Immature natural killer cell (primary cell): ENCODE measurements at regions not wholly inside any gene's neighbourhood (a gene's known extent, or its start where the extent isn't known, plus 50 kb on each side); places are given as distances from the start of the nearest gene placed in this dataset.

Source experiments
- DNase-seq, 3 donors: peaks; one replicate each; pipeline ENCODE4 v3.0.0; 2022; ENCODE audit warnings: mixed read lengths in 1 of 3
- H3K27ac Mint-ChIP-seq, 6 donors: one replicate each; pipeline ENCODE4 v1.8.0; 2020; ENCODE audit warnings: mixed read lengths in 6 of 6, mild to moderate bottlenecking in 5 of 6, inconsistent platforms in 4 of 6, moderate library complexity in 3 of 6
- H3K27me3 Mint-ChIP-seq, 3 donors: one replicate each; pipeline ENCODE4 v1.8.0; 2020 to 2021; ENCODE audit warnings: low read depth in 3 of 3, mild to moderate bottlenecking in 3 of 3, mixed read lengths in 3 of 3, moderate library complexity in 3 of 3, inconsistent platforms in 1 of 3
- H3K36me3 Mint-ChIP-seq, 3 donors: one replicate each; pipeline ENCODE4 v1.8.0; 2020; ENCODE audit warnings: mixed read lengths in 3 of 3, inconsistent platforms in 2 of 3, mild to moderate bottlenecking in 2 of 3
- H3K4me1 Mint-ChIP-seq, 2 donors: one replicate each; pipeline ENCODE4 v1.8.0; 2020; ENCODE audit warnings: inconsistent platforms in 2 of 2, mild to moderate bottlenecking in 2 of 2, mixed read lengths in 2 of 2, moderate library complexity in 1 of 2
- H3K4me3 Mint-ChIP-seq, 5 donors: one replicate each; pipeline ENCODE4 v1.8.0; 2020; ENCODE audit warnings: mild to moderate bottlenecking in 5 of 5, mixed read lengths in 5 of 5, inconsistent platforms in 3 of 5, moderate library complexity in 3 of 5
- H3K9me3 Mint-ChIP-seq, 6 donors: one replicate each; pipeline ENCODE4 v1.8.0; 2020; ENCODE audit warnings: mild to moderate bottlenecking in 6 of 6, mixed read lengths in 6 of 6, inconsistent platforms in 4 of 6, moderate library complexity in 3 of 6

DNA sequence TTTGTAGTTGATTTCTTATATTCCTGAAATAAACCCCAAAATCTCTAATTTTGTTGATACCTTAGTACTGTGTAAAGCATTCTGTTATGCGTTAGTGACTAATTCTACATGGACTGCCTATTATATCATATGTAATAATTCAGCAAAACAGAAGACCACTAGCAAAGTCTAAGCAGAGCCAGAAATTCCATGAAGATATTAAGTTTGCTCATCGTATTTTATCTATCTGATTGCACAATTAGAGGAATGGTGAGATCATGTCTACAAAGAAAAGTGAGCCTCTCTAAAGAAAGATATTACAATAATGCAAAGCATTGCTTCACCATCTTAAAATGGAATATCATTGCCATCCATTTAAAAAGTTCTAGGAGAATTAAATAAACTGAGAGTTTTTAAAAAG lies 374.6 kb upstream of the SLC7A11 start:
- peaks cover 0 to 4% (median 0%) of the 10 kb centered on the region in 3 donors for H3K27me3 Mint-ChIP-seq
- no peak overlapping the region for H3K4me3 Mint-ChIP-seq
- H3K27ac Mint-ChIP-seq: no peak overlapping the region
- no peaks in the 10 kb centered on the region for H3K4me1 Mint-ChIP-seq
- DNase-seq: no peak
- peaks cover 0 to 30% (median 4%) of the 10 kb centered on the region in 6 donors for H3K9me3 Mint-ChIP-seq
- no peaks in the 10 kb centered on the region for H3K36me3 Mint-ChIP-seq

GRCh38 chr4:138614398-138615142 lies 372.4 kb upstream of the SLC7A11 start:
- H3K4me1 Mint-ChIP-seq: no peaks in the 10 kb centered on the region
- H3K4me3 Mint-ChIP-seq: no peak overlapping the region
- no peak for DNase-seq
- no peaks in the 10 kb centered on the region for H3K36me3 Mint-ChIP-seq
- peaks cover 0 to 4% (median 0%) of the 10 kb centered on the region in 3 donors for H3K27me3 Mint-ChIP-seq
- H3K27ac Mint-ChIP-seq: no peak overlapping the region
- H3K9me3 Mint-ChIP-seq: peaks cover 0 to 25% (median 3%) of the 10 kb centered on the region in 6 donors

DNA sequence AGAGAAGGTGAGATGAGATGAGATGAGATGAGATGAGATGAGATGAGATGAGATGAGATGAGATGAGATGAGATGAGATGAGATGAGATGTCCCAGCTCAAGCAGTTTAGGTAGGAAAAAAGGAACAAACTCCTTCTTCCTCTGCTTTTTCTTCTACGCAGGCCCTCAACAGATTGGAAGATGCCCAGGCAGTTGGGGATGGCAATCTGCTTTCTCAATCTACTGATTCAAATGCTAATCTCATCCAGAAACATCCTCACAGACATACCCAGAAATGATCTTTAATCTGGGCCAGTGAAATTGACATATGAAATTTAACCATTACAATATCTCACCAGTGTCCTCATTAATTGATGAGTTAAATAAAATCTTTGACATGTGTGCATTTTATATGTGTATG lies 370.3 kb upstream of the SLC7A11 start:
- Mint-ChIP-seq H3K27me3 (peaks cover 0 to 5% (median 0%) of the 10 kb centered on the region in 3 donors), H3K9me3 (peaks cover 0 to 12% (median 4%) of the 10 kb centered on the region in 6 donors), H3K4me1 (no peaks in the 10 kb centered on the region), H3K4me3 (no peak overlapping the region), H3K27ac (no peak overlapping the region), H3K36me3 (no peaks in the 10 kb centered on the region)
- no peak for DNase-seq

DNA sequence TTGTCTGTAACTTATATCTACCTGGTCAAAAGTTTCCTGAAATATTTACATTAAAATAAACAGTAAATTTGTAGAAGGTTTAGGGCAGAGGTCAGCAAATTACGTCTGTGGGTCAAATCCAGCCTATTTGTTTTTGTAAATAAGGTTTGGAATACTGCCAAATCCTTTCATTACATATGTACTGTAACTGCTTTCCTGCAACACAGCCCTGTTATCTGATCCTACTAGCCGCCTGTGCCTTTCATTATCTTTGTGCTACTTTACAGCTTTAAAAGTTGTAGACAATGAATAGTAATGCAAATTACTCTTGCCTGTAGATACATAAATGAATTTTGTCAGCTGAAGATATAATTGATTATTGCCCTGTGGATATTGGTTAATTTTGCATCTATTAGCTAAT lies 369.6 kb upstream of the SLC7A11 start:
- DNase-seq: no peak
- Mint-ChIP-seq H3K36me3 (no peaks in the 10 kb centered on the region), H3K9me3 (peaks cover 0 to 12% (median 8%) of the 10 kb centered on the region in 6 donors), H3K4me1 (no peaks in the 10 kb centered on the region), H3K4me3 (no peak overlapping the region), H3K27me3 (peaks cover 0 to 5% (median 1%) of the 10 kb centered on the region in 3 donors), H3K27ac (no peak overlapping the region)

DNA sequence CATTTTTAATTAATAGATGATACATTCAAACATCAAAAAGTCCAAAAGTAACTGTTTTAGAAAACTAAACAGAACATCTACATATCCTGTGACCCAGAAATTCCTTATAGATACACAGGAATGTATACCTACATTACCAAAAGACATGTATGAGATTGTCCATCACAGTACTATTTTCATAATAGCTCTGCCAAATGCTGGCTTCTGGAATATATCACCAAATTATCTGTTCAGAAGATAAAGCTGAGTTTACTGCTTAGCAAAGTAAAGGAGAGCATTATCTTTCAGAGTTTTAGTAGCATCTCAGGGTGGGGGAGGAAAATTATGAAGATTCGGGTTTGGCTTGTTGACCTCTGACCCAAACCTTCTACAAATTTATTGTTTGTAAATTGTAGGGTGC lies 368.9 kb upstream of the SLC7A11 start:
- H3K4me3 Mint-ChIP-seq: no peak overlapping the region
- H3K27me3 Mint-ChIP-seq: peaks cover 0 to 5% (median 1%) of the 10 kb centered on the region in 3 donors
- H3K27ac Mint-ChIP-seq: no peak overlapping the region
- no peaks in the 10 kb centered on the region for H3K36me3 Mint-ChIP-seq
- DNase-seq: no peak
- no peaks in the 10 kb centered on the region for H3K4me1 Mint-ChIP-seq
- peaks cover 0 to 11% (median 8%) of the 10 kb centered on the region in 6 donors for H3K9me3 Mint-ChIP-seq

GRCh38 chr4:138609943-138610350 lies 367.8 kb upstream of the SLC7A11 start:
- Mint-ChIP-seq H3K9me3 (peaks cover 0 to 9% (median 8%) of the 10 kb centered on the region in 6 donors), H3K4me3 (no peak overlapping the region), H3K36me3 (no peaks in the 10 kb centered on the region), H3K27me3 (peaks cover 0 to 2% (median 1%) of the 10 kb centered on the region in 3 donors), H3K27ac (no peak overlapping the region), H3K4me1 (no peaks in the 10 kb centered on the region)
- DNase-seq: no peak

DNA sequence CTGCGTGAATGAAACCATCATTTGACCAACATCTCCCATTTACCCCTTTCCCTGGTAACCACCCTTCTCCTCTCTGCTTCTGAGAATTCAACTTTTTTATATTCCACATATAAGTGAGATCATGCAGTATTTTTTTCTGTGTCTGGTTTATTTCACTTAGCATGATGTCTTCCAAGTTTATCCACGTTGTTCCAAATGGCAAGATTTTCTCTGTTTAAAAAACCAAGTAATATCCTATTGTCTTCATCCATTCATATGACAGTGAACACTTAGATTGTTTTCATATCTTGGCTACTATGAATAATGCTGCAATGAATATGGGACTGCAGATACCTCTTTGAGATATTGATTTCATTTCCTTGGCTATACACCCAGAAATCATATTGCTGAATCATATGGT lies 362.4 kb upstream of the SLC7A11 start:
- Mint-ChIP-seq H3K4me1 (no peaks in the 10 kb centered on the region), H3K4me3 (no peak overlapping the region), H3K36me3 (no peaks in the 10 kb centered on the region), H3K27me3 (peaks cover 0 to 2% (median 1%) of the 10 kb centered on the region in 3 donors), H3K27ac (no peak overlapping the region), H3K9me3 (peaks cover 0 to 12% (median 8%) of the 10 kb centered on the region in 6 donors)
- no peak for DNase-seq

DNA sequence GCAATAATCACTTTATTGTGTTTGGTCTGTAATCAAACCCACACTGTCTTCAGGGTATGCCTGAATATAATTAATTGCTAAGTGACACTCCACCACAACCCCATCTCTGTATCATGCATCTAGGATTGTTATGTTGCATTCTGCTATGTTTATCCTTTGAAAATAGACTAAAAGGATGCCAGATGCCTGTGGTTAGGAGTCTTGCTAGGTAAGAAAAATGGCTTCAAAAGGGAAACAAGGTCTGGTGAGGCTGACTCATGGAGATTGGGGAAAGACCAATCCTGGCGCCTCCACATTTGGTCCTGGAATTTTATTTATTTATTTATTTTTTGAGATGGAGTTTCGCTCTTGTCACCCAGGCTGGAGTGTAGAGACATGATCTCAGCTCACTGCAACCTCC lies 360.5 kb upstream of the SLC7A11 start:
- peaks cover 0 to 1% (median 0%) of the 10 kb centered on the region in 3 donors for H3K27me3 Mint-ChIP-seq
- H3K27ac Mint-ChIP-seq: no peak overlapping the region
- H3K9me3 Mint-ChIP-seq: peaks cover 0 to 8% (median 7%) of the 10 kb centered on the region in 6 donors
- DNase-seq: no peak
- no peak overlapping the region for H3K4me3 Mint-ChIP-seq
- H3K36me3 Mint-ChIP-seq: no peaks in the 10 kb centered on the region
- no peaks in the 10 kb centered on the region for H3K4me1 Mint-ChIP-seq

GRCh38 chr4:138599965-138600364 lies 357.8 kb upstream of the SLC7A11 start:
- H3K4me3 Mint-ChIP-seq: no peak overlapping the region

GRCh38 chr4:138598226-138598625 lies 356.1 kb upstream of the SLC7A11 start:
- Mint-ChIP-seq H3K27me3 (peaks cover 0 to 3% (median 0%) of the 10 kb centered on the region in 3 donors), H3K27ac (no peak overlapping the region), H3K4me1 (no peaks in the 10 kb centered on the region), H3K36me3 (no peaks in the 10 kb centered on the region), H3K4me3 (no peak overlapping the region), H3K9me3 (peaks cover 0 to 5% (median 2%) of the 10 kb centered on the region in 6 donors)
- DNase-seq: no peak

More at GRCh38 chr4:138599965-138600364, 357.8 kb upstream of the SLC7A11 start:
- Mint-ChIP-seq H3K9me3 (peaks cover 0 to 7% (median 3%) of the 10 kb centered on the region in 6 donors), H3K4me1 (no peaks in the 10 kb centered on the region), H3K36me3 (no peaks in the 10 kb centered on the region), H3K27me3 (no peaks in the 10 kb centered on the region), H3K27ac (no peak overlapping the region)
- no peak for DNase-seq

GRCh38 chr4:138596896-138597295 lies 354.7 kb upstream of the SLC7A11 start:
- DNase-seq: no peak
- no peaks in the 10 kb centered on the region for H3K4me1 Mint-ChIP-seq
- H3K27me3 Mint-ChIP-seq: peaks cover 0 to 3% (median 0%) of the 10 kb centered on the region in 3 donors
- no peak overlapping the region for H3K4me3 Mint-ChIP-seq
- H3K36me3 Mint-ChIP-seq: no peaks in the 10 kb centered on the region
- H3K27ac Mint-ChIP-seq: no peak overlapping the region
- H3K9me3 Mint-ChIP-seq: peaks cover 0 to 7% (median 3%) of the 10 kb centered on the region in 6 donors

GRCh38 chr4:138595731-138596460 lies 353.7 kb upstream of the SLC7A11 start:
- Mint-ChIP-seq H3K27me3 (peaks cover 0 to 3% (median 0%) of the 10 kb centered on the region in 3 donors), H3K9me3 (peaks cover 0 to 8% (median under 1%) of the 10 kb centered on the region in 6 donors), H3K36me3 (no peaks in the 10 kb centered on the region), H3K4me3 (no peak overlapping the region), H3K4me1 (no peaks in the 10 kb centered on the region), H3K27ac (no peak overlapping the region)
- DNase-seq: no peak

DNA sequence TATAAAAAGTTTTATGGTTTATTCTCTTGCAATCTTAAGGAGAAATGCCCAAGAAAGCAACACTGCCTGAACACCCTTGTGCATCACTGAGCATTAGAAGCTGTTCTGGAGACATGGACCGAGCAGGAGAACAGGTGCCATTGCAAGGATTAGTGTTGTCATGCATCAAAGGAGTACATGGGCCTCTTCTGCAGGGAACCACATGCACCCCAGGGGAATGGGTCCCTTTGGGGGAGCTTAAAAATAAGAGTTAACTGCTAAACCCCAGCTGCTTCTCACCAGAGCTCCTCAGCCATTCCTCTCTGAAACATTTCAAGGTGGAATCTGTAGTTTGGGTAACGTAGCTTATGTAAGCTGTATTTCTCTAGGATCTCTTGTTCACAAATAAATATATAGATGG lies 353.0 kb upstream of the SLC7A11 start:
- Mint-ChIP-seq H3K4me1 (no peaks in the 10 kb centered on the region), H3K9me3 (peaks cover 0 to 8% (median under 1%) of the 10 kb centered on the region in 6 donors), H3K36me3 (no peaks in the 10 kb centered on the region), H3K4me3 (no peak overlapping the region), H3K27me3 (peaks cover 0 to 6% (median 0%) of the 10 kb centered on the region in 3 donors), H3K27ac (no peak overlapping the region)
- no peak for DNase-seq

- Mint-ChIP-seq H3K36me3 (no peaks in the 10 kb centered on the region), H3K27me3 (peaks cover 0 to 6% (median 2%) of the 10 kb centered on the region in 3 donors), H3K27ac (no peak overlapping the region), H3K9me3 (peaks cover 0 to 8% (median 1%) of the 10 kb centered on the region in 6 donors), H3K4me3 (no peak overlapping the region), H3K4me1 (no peaks in the 10 kb centered on the region)
- no peak for DNase-seq
These were observed 350.6 kb upstream of the SLC7A11 start for GRCh38 chr4:138592796-138593195.
